ENCODE measurements at regions not wholly inside any gene's neighbourhood (a gene's known extent, or its start where the extent isn't known, plus 50 kb on each side); places are given as distances from the start of the nearest gene placed in this dataset.

GRCh38 chr16:62642677-62643076 is 606.4 kb upstream of the CDH8 start:
- TF ChIP-seq EZH2 (IDR thresholded peaks at IDR 0.05) (no peak), POLR2AphosphoS5 (IDR thresholded peaks at IDR 0.05; ENCODE audit: borderline replicate concordance, low read depth, low read length) (no peak), FOXP2 (optimal IDR thresholded peaks at IDR 0.05; ENCODE audit: control extremely low read depth, extremely low read length, insufficient read depth) (no peak)

Data from SK-N-MC (cell line).